Neural crest cell (in vitro differentiated cells): ENCODE measurements at regions not wholly inside any gene's neighbourhood (a gene's known extent, or its start where the extent isn't known, plus 50 kb on each side); places are given as distances from the start of the nearest gene placed in this dataset.

ENCODE experiments used
- DNase-seq: peaks from one replicate; pipeline ENCODE4 v3.0.0; 2021; ENCODE audit warnings: low read depth, mixed read lengths, low spot score
- H3K27ac Mint-ChIP-seq: one replicate; pipeline ENCODE4 v1.8.0; 2021; ENCODE audit warnings: mild to moderate bottlenecking, mixed read lengths; ENCODE audit not compliant: unreplicated experiment
- H3K27me3 Mint-ChIP-seq: 2 replicates; pipeline ENCODE4 v1.8.0; 2021; ENCODE audit warnings: low read depth, mild to moderate bottlenecking, mixed read lengths
- H3K36me3 Mint-ChIP-seq: 2 replicates; pipeline ENCODE4 v1.8.0; 2021; ENCODE audit warnings: low read depth, mild to moderate bottlenecking, mixed read lengths
- H3K4me1 Mint-ChIP-seq: 2 replicates; pipeline ENCODE4 v1.8.0; 2021; ENCODE audit warnings: mixed read lengths
- H3K4me3 Mint-ChIP-seq: one replicate; pipeline ENCODE4 v1.8.0; 2021; ENCODE audit warnings: mild to moderate bottlenecking, mixed read lengths
- H3K9me3 Mint-ChIP-seq: 2 replicates; pipeline ENCODE4 v1.8.0; 2021; ENCODE audit warnings: mixed read lengths
- TF ChIP-seq, protein P1 (sequence below): fragments of 200-600 bp; sonication (generic); conservative IDR thresholded peaks from 2 replicates; pipeline ENCODE4 v1.5.0; 2021; ENCODE audit warnings: antibody characterized with exemption, mild to moderate bottlenecking

DNA sequence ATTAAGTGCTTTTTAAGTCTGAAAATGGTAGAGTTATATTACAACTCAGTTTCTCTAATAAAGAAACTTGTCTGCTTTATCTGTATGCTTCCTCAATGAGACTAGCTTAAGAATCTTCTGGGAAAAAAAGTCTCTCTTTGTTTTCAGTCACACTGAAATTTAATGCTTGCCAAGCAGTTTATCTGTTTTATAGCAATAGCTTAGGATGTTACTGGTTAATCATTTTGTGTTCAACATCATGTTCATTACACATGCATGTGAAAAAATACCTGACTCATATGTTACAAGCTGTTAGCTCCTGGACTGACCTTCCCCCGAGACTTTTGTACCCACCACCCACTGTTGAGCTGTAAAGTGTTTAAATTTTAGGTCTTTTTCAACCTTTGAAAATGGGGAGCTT, 706.2 kb upstream of the CBLB start:
- no peak for DNase-seq
- no peak overlapping the region for H3K4me3 Mint-ChIP-seq
- no peaks in the 10 kb centered on the region for H3K4me1 Mint-ChIP-seq
- no peaks in the 10 kb centered on the region for H3K27me3 Mint-ChIP-seq
- no peaks in the 10 kb centered on the region for H3K36me3 Mint-ChIP-seq
- no peaks in the 10 kb centered on the region for H3K9me3 Mint-ChIP-seq
- TF ChIP-seq, protein P1, sequence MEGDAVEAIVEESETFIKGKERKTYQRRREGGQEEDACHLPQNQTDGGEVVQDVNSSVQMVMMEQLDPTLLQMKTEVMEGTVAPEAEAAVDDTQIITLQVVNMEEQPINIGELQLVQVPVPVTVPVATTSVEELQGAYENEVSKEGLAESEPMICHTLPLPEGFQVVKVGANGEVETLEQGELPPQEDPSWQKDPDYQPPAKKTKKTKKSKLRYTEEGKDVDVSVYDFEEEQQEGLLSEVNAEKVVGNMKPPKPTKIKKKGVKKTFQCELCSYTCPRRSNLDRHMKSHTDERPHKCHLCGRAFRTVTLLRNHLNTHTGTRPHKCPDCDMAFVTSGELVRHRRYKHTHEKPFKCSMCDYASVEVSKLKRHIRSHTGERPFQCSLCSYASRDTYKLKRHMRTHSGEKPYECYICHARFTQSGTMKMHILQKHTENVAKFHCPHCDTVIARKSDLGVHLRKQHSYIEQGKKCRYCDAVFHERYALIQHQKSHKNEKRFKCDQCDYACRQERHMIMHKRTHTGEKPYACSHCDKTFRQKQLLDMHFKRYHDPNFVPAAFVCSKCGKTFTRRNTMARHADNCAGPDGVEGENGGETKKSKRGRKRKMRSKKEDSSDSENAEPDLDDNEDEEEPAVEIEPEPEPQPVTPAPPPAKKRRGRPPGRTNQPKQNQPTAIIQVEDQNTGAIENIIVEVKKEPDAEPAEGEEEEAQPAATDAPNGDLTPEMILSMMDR, result no peak
- no peak overlapping the region for H3K27ac Mint-ChIP-seq

DNA sequence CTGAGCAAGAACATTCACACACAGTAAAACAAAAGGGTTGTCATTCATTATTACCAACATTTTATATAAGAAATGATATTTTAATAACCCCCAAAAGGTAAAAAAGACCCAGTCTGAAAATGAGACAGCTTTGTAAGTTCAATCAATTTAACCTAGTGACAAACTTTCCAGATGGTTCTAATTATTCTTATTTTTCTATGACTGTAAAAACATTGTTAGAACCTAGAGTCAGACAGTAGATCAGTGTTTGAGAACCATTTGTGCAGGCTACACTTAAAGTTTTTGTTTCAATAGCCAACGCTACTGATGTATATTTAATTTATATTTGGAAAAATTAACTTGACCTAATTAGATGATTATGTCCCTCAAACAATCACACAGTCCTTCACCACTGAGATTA, 708.4 kb upstream of the CBLB start:
- Mint-ChIP-seq H3K4me3 (no peak overlapping the region), H3K4me1 (no peaks in the 10 kb centered on the region), H3K36me3 (no peaks in the 10 kb centered on the region), H3K27me3 (no peaks in the 10 kb centered on the region), H3K9me3 (no peaks in the 10 kb centered on the region), H3K27ac (no peak overlapping the region)
- DNase-seq, result no peak
- TF ChIP-seq, protein P1, result no peak

DNA sequence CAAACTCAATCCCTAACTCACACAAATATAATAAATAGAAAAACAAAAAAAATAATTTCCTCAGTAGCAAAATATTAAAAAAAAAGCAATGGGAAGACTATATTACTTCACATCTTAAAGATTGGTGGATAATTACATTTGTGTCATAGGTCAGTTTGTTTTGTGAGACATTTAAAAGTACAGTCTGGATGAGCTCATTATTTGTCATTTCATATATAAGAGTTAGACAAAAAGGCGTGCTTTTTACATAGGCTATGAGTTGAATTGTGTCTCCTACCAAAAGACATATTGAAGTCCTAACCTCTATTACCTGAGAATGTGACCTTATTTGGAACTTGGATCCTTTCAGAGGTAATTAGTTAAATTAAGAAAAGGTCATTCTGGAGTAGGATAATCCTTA, 710.1 kb upstream of the CBLB start:
- H3K4me3 Mint-ChIP-seq, result no peak overlapping the region
- H3K27ac Mint-ChIP-seq, result no peak overlapping the region
- H3K4me1 Mint-ChIP-seq, result no peaks in the 10 kb centered on the region
- DNase-seq, result no peak
- no peaks in the 10 kb centered on the region for H3K27me3 Mint-ChIP-seq
- no peaks in the 10 kb centered on the region for H3K36me3 Mint-ChIP-seq
- TF ChIP-seq, protein P1, result no peak
- no peaks in the 10 kb centered on the region for H3K9me3 Mint-ChIP-seq

DNA sequence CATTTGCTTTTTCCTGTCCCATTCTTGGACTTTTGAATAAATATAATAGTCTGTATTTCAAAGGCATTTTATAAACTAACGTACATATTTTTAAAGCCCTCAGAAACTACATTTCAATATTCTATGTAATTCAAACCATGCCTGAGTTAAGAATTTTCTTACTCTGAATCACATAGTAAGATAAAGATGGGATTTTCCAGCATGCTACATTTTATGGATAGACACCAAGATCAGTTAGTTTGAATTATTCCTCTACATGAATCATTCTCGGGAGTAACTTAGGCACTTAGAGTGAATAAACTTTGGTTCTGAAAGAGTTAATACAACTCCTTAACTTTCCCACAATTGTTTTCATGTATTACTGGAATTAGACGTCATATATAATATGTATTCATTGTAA, 713.3 kb upstream of the CBLB start:
- DNase-seq, result no peak
- no peaks in the 10 kb centered on the region for H3K4me1 Mint-ChIP-seq
- H3K27me3 Mint-ChIP-seq, result no peaks in the 10 kb centered on the region
- TF ChIP-seq, protein P1, result no peak
- H3K36me3 Mint-ChIP-seq, result no peaks in the 10 kb centered on the region
- no peaks in the 10 kb centered on the region for H3K9me3 Mint-ChIP-seq
- no peak overlapping the region for H3K27ac Mint-ChIP-seq
- no peak overlapping the region for H3K4me3 Mint-ChIP-seq

DNA sequence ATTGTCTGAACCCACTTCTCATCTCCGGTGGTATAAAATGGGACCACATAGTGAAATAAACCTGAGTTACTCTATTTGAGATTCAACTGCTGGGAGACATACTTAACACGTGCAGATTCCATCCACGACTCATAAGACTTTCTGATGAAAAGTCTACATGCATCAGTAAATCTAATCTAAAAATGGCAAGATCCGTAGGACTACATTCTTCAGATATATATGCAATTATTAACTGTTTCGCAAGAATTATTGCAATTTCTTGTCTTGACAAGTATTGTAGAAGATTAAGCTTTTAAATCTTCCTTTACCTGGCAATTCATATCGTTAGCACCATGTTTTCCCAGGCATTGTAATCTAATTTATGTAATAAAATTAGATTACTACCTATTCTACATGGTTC, 718.7 kb upstream of the CBLB start:
- Mint-ChIP-seq H3K4me3 (no peak overlapping the region), H3K9me3 (peaks cover 3% of the 10 kb centered on the region), H3K27ac (no peak overlapping the region), H3K36me3 (no peaks in the 10 kb centered on the region), H3K27me3 (no peaks in the 10 kb centered on the region), H3K4me1 (no peaks in the 10 kb centered on the region)
- TF ChIP-seq, protein P1, result no peak
- no peak for DNase-seq

DNA sequence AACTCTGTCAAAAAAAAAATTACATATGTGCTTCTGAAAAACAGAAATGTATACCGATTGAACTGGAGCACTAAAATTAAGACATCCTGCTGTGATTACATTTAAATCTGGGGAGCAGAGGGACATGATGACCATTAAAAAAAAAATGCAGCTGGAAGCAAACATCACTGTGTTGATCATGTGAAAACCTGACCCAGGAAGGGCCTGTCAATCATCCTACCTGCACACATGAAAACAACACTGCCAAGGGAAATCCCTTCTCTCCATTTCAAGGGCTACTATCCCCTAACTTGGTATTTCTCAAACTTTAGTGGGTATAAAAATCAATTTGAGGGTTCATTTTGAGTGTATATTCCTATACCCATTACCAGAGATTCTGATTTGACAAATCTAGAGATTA, 719.9 kb upstream of the CBLB start:
- no peaks in the 10 kb centered on the region for H3K27me3 Mint-ChIP-seq
- no peak overlapping the region for H3K4me3 Mint-ChIP-seq
- H3K9me3 Mint-ChIP-seq, result peaks cover 3% of the 10 kb centered on the region
- no peaks in the 10 kb centered on the region for H3K4me1 Mint-ChIP-seq
- H3K36me3 Mint-ChIP-seq, result no peaks in the 10 kb centered on the region
- DNase-seq, result no peak
- TF ChIP-seq, protein P1, result no peak
- no peak overlapping the region for H3K27ac Mint-ChIP-seq
